ENCODE measurements at regions not wholly inside any gene's neighbourhood (a gene's known extent, or its start where the extent isn't known, plus 50 kb on each side); places are given as distances from the start of the nearest gene placed in this dataset.

DNA sequence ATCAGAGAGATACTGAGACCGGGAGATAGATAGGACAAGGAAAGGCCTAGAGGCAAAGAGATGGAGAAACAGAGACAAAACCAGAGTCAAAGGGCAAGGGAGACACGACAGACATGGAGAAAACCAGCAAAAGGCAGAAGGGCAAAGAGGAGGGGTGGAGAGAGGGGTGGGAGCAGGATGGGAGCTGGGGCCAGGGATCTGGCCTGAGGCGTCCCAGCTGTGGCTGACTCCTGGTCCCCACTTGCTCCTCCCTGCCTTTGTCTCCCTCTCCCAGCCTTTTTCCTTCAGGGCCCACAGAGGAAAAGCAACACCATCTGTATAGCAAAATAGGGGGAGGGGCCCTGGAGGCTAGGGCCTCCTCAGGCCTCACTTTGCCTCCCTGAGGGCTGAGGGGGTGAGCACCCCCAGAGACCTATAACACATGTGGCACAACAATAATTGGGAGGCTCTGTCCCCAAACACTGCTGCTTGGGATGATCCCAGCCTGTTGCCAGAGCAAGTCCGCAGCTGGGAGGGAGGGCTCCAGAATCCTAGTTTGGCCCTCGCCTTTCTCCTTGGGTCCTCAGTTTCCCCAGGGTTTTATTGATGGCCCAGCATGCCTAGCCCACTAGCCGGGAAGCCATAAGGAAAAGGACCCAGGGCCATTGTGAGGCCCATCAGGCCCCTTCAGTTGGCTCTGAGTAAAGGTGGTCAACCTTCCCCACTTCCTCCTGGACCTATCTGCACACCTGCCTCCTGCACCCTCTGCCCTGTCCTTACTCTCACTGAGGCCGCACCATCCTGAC, 96.8 kb downstream of the PJA1 start:
- no peaks in the 10 kb centered on the region for H3K9me3 ChIP-seq
- H3K4me2 ChIP-seq: no peak overlapping the region
- no peaks in the 10 kb centered on the region for H3K36me3 ChIP-seq (replicated peaks in 1 of 2; ENCODE audit: control insufficient read depth in 1 of 2, insufficient read depth in 2 of 2, low read length in 1 of 2)
- H3F3A ChIP-seq (replicated peaks; ENCODE audit: insufficient read depth): no peaks in the 10 kb centered on the region
- H3K27ac ChIP-seq (ENCODE audit: low read depth in 2 of 2, low read length in 1 of 2): peak overlapping the region in 1 of 2 experiments; percentile 8; a peak in 2 of 4 replicates
- 33% methylated on average over 5 of the region's 7 CpGs for WGBS (ENCODE audit: low lambda C conversion rate)
- H3K27me3 ChIP-seq (ENCODE audit: insufficient read depth): no peaks in the 10 kb centered on the region; the same call in 1 of the 2 replicates
- no peaks in the 10 kb centered on the region for H3K79me2 ChIP-seq (ENCODE audit: insufficient read depth)
- no peak overlapping the region for H2AFZ ChIP-seq (ENCODE audit: low read depth)
- CTCF ChIA-PET: interaction anchor here (0.6 to 1.9 kb wide), 5 partner anchors 20 to 240 kb away, joined by 3 to 8 read pairs (median 3); partner anchors contain the start of gene EFNB1
- peak; percentile 58 for DNase-seq
- H4K20me1 ChIP-seq (ENCODE audit: insufficient read depth): no peaks in the 10 kb centered on the region
- peak; percentile 3 for TF ChIP-seq CHD2 (IDR thresholded peaks at IDR 0.05; ENCODE audit: low read length, partially characterized antibody)
- TF ChIP-seq FOXJ3 (CRISPR knock-in tag; IDR thresholded peaks at IDR 0.05): peak; percentile 17; the same call in 1 of the 2 replicates
- TF ChIP-seq TCF12 (IDR thresholded peaks at IDR 0.05): no peak
- POLR2A ChIA-PET: interaction anchor here (1.3 to 1.4 kb wide), 2 partner anchors 120 to 240 kb away, joined by 3 to 6 read pairs; partner anchors contain the start of gene EFNB1
- no peak overlapping the region for H3K4me3 ChIP-seq (ENCODE audit: low read depth in 2 of 2, low read length in 1 of 2)
- H3K9ac ChIP-seq: no peak overlapping the region
- H3K9me2 ChIP-seq: no peaks in the 10 kb centered on the region
- H3K4me1 ChIP-seq (ENCODE audit: control insufficient read depth in 1 of 2, insufficient read depth in 2 of 2, low read depth in 1 of 2, low read length in 1 of 2): peaks cover 0 to 42% of the 10 kb centered on the region in 2 experiments; a peak in 1 of 4 replicates

DNA sequence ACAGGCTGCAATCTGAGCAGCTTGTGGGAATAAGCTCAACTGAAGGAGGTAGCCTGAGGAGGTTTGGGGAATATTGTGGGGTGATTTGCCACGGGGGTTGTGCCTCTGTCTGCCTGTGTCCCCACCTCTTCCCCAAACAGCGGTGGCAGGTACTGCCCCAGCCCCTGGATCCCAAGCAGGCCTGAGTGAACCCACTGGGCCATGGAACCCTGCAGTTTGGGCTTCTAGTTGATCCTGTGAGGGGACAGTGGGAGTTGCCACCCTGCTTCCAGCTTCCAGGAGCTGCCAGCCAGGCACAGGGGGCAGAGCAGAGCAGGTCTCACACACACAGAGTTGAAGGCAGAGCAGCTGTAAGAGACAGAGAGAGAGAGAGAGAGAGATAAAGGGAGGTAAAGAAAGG, 97.4 kb downstream of the PJA1 start:
- Histone ChIP-seq H3K36me3 (replicated peaks in 1 of 2; ENCODE audit: control insufficient read depth in 1 of 2, insufficient read depth in 2 of 2, low read length in 1 of 2) (no peaks in the 10 kb centered on the region), H3K79me2 (ENCODE audit: insufficient read depth) (no peaks in the 10 kb centered on the region), H3K27me3 (ENCODE audit: insufficient read depth) (no peaks in the 10 kb centered on the region; the same call in 1 of the 2 replicates), H3K4me1 (ENCODE audit: control insufficient read depth in 1 of 2, insufficient read depth in 2 of 2, low read depth in 1 of 2, low read length in 1 of 2) (peaks cover 0 to 36% of the 10 kb centered on the region in 2 experiments; a peak in 1 of 4 replicates), H3K9ac (no peak overlapping the region), H3K4me2 (no peak overlapping the region), H3K27ac (ENCODE audit: low read depth in 2 of 2, low read length in 1 of 2) (peak overlapping the region in 1 of 2 experiments; percentile 8; a peak in 2 of 4 replicates), H3K9me3 (no peaks in the 10 kb centered on the region), H3F3A (replicated peaks; ENCODE audit: insufficient read depth) (no peaks in the 10 kb centered on the region), H3K4me3 (ENCODE audit: low read depth in 2 of 2, low read length in 1 of 2) (no peak overlapping the region), H3K9me2 (no peaks in the 10 kb centered on the region), H2AFZ (ENCODE audit: low read depth) (no peak overlapping the region), H4K20me1 (ENCODE audit: insufficient read depth) (no peaks in the 10 kb centered on the region)
- POLR2A ChIA-PET: interaction anchor here (1.3 to 1.4 kb wide), 2 partner anchors 120 to 239 kb away, joined by 3 to 6 read pairs; partner anchors contain the start of gene EFNB1
- CTCF ChIA-PET: interaction anchor here (0.9 to 1.9 kb wide), 4 partner anchors 27 to 239 kb away, joined by 3 to 8 read pairs (median 3); partner anchors contain the start of gene EFNB1
- TF ChIP-seq FOSL2 (IDR thresholded peaks at IDR 0.05; ENCODE audit: borderline replicate concordance, low read depth): no peak
- TF ChIP-seq RAD21 (IDR thresholded peaks at IDR 0.05; ENCODE audit: low read length): peak; percentile 8; the same call in 1 of the 2 replicates
- WGBS (ENCODE audit: low lambda C conversion rate): 21% methylated on average over 2 of the region's 2 CpGs
- no peak for DNase-seq

GRCh38 chrX:69066966-69067525, 98.2 kb downstream of the PJA1 start:
- H3K9me3 ChIP-seq: no peaks in the 10 kb centered on the region
- 20% methylated on average over 2 of the region's 4 CpGs for WGBS (ENCODE audit: low lambda C conversion rate)
- H4K20me1 ChIP-seq (ENCODE audit: insufficient read depth): no peaks in the 10 kb centered on the region
- no peak overlapping the region for H2AFZ ChIP-seq (ENCODE audit: low read depth)
- H3K36me3 ChIP-seq (replicated peaks in 1 of 2; ENCODE audit: control insufficient read depth in 1 of 2, insufficient read depth in 2 of 2, low read length in 1 of 2): no peaks in the 10 kb centered on the region
- no peak overlapping the region for H3K4me2 ChIP-seq
- peaks cover 0 to 32% of the 10 kb centered on the region in 2 experiments; a peak in 1 of 4 replicates for H3K4me1 ChIP-seq (ENCODE audit: control insufficient read depth in 1 of 2, insufficient read depth in 2 of 2, low read depth in 1 of 2, low read length in 1 of 2)
- DNase-seq: no peak
- no peaks in the 10 kb centered on the region for H3K27me3 ChIP-seq (ENCODE audit: insufficient read depth)
- ChIA-PET CTCF (interaction anchor here (0.6 to 1.9 kb wide), 3 partner anchors 91 to 239 kb away, joined by 3 to 8 read pairs (median 3); partner anchors contain the start of gene EFNB1), POLR2A (interaction anchor here (1.4 kb wide), 1 partner anchor 119 kb away, joined by 3 read pairs; no protein-coding TSS in a partner anchor)
- no peak overlapping the region; a peak in 1 of 4 replicates for H3K27ac ChIP-seq (ENCODE audit: low read depth in 2 of 2, low read length in 1 of 2)
- H3K9me2 ChIP-seq: no peaks in the 10 kb centered on the region
- no peak overlapping the region for H3K4me3 ChIP-seq (ENCODE audit: low read depth in 2 of 2, low read length in 1 of 2)
- H3K79me2 ChIP-seq (ENCODE audit: insufficient read depth): no peaks in the 10 kb centered on the region
- no peak overlapping the region for H3K9ac ChIP-seq
- TF ChIP-seq GABPA (IDR thresholded peaks at IDR 0.05; ENCODE audit: low read depth) (no peak), TEAD4 (IDR thresholded peaks at IDR 0.05; ENCODE audit: borderline replicate concordance, insufficient read depth) (no peak), TAF1 (IDR thresholded peaks at IDR 0.05; ENCODE audit: borderline replicate concordance, low read depth, low read length) (no peak), IRF3 (IDR thresholded peaks at IDR 0.05; ENCODE audit: low read depth, low read length) (no peak), FOXJ3 (CRISPR knock-in tag; IDR thresholded peaks at IDR 0.05) (no peak)
- TF ChIP-seq, protein P1, sequence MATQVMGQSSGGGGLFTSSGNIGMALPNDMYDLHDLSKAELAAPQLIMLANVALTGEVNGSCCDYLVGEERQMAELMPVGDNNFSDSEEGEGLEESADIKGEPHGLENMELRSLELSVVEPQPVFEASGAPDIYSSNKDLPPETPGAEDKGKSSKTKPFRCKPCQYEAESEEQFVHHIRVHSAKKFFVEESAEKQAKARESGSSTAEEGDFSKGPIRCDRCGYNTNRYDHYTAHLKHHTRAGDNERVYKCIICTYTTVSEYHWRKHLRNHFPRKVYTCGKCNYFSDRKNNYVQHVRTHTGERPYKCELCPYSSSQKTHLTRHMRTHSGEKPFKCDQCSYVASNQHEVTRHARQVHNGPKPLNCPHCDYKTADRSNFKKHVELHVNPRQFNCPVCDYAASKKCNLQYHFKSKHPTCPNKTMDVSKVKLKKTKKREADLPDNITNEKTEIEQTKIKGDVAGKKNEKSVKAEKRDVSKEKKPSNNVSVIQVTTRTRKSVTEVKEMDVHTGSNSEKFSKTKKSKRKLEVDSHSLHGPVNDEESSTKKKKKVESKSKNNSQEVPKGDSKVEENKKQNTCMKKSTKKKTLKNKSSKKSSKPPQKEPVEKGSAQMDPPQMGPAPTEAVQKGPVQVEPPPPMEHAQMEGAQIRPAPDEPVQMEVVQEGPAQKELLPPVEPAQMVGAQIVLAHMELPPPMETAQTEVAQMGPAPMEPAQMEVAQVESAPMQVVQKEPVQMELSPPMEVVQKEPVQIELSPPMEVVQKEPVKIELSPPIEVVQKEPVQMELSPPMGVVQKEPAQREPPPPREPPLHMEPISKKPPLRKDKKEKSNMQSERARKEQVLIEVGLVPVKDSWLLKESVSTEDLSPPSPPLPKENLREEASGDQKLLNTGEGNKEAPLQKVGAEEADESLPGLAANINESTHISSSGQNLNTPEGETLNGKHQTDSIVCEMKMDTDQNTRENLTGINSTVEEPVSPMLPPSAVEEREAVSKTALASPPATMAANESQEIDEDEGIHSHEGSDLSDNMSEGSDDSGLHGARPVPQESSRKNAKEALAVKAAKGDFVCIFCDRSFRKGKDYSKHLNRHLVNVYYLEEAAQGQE (IDR thresholded peaks at IDR 0.05; ENCODE audit: low read depth, low read length): no peak
- H3F3A ChIP-seq (replicated peaks; ENCODE audit: insufficient read depth): no peaks in the 10 kb centered on the region

Data from SK-N-SH (cell line).